Fibroblast of pulmonary artery (primary cell): ENCODE measurements at regions not wholly inside any gene's neighbourhood (a gene's known extent, or its start where the extent isn't known, plus 50 kb on each side); places are given as distances from the start of the nearest gene placed in this dataset.

Experiments used
- DNase-seq: peaks from one replicate; pipeline ENCODE4 v3.0.0-alpha.2; 2010; ENCODE audit warnings: low read depth
- H3K4me3 ChIP-seq: replicated peaks from 2 replicates; pipeline ENCODE4 v1.5.1; 2011; ENCODE audit warnings: low read depth, mild to moderate bottlenecking, control low read depth, low read length, moderate library complexity
- TF ChIP-seq, protein P1 (sequence below): IDR thresholded peaks from 2 replicates; pipeline ENCODE4 v1.5.1; 2011; ENCODE audit warnings: mild to moderate bottlenecking, control low read depth, low read length, inconsistent platforms; ENCODE audit errors: missing control alignments

DNA sequence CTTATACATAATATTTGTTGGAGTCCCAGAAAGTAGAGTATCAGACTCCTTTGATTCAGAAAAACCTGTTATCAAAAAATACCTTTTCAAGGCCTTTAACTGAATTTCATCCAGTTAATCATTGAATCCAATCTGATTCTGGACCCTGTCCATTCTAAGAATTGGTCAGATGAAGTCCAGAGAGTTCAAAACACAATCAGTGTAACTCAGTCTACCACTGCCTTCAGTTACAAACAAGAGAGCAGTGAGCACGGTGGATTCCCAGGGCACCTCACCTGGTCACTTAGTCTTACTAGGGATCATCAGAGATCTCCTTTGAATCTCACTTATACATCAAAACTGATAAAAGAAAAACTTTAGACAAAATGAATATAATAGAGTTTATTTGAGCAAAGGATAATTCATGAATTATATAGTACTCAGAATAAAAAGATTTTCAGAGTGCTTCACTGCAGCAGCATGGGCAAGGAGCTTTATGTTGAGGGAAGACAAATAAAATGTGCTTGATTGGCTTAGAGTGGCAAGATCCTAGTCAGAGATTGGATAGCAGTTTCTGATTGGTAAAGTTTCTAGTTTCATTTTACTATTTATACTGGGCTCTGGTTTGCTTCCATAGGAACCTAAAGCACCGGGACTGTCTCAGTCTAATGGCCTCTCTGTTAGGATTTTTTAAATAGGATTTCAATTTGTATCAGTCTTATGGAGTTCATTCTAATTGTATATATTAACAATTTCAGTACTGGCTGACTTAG is 474.9 kb upstream of the GOLIM4 start:
- no peak for DNase-seq
- TF ChIP-seq, protein P1, sequence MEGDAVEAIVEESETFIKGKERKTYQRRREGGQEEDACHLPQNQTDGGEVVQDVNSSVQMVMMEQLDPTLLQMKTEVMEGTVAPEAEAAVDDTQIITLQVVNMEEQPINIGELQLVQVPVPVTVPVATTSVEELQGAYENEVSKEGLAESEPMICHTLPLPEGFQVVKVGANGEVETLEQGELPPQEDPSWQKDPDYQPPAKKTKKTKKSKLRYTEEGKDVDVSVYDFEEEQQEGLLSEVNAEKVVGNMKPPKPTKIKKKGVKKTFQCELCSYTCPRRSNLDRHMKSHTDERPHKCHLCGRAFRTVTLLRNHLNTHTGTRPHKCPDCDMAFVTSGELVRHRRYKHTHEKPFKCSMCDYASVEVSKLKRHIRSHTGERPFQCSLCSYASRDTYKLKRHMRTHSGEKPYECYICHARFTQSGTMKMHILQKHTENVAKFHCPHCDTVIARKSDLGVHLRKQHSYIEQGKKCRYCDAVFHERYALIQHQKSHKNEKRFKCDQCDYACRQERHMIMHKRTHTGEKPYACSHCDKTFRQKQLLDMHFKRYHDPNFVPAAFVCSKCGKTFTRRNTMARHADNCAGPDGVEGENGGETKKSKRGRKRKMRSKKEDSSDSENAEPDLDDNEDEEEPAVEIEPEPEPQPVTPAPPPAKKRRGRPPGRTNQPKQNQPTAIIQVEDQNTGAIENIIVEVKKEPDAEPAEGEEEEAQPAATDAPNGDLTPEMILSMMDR, result no peak
- no peak overlapping the region for H3K4me3 ChIP-seq

DNA sequence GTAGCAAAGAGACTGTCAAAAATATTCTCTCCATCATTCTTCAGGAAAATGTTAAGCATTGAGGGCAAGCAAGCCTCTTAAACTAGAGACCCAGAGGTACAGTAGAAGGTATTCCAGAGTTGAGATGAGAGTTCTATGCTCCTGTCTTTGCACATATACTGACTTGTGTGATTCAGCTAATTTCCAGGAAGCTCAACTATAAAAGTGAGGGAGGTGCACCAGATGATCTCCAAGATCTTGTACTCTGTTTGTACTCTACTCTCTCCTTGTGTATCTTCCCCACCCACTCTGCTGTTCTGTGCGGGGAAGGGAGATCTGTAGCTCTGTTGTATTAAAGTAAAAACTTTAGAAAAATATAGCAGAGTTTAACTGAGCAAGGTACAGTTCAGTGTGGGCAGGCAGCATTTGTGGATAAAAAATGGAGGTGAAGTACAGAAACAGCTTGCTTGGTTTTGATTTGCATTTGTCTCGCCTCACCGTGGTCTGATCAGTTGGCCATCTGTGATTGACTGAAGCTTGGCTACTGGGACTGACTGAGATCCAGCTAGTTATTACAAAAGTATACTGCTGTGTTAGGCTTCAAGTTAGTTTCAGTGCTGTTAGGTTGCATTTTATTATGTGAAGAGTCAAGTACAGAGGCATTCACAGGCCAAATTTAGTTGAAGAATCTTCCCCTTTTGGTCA is 463.1 kb upstream of the GOLIM4 start:
- no peak overlapping the region for H3K4me3 ChIP-seq
- TF ChIP-seq, protein P1, result no peak
- no peak for DNase-seq

DNA sequence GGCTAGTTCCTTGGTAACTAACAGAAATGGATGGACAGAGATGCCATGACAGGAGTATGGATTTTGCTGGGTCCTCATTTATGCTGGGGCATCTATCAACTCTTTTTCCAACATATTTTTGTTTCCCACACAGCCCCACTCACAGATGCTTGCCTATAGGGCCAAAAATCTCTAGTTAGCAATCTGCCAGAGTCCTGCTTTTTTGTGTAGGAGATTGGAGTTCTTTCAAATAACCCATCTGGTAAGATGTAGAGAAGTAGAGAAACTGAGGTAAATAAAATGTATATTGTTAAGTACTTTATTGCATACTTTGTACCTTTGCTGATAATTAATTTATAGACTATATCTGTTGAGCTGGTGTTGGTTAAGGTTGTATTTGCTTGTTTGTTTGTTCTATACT is 456.5 kb upstream of the GOLIM4 start:
- no peak overlapping the region for H3K4me3 ChIP-seq
- DNase-seq, result no peak
- TF ChIP-seq, protein P1, result no peak

DNA sequence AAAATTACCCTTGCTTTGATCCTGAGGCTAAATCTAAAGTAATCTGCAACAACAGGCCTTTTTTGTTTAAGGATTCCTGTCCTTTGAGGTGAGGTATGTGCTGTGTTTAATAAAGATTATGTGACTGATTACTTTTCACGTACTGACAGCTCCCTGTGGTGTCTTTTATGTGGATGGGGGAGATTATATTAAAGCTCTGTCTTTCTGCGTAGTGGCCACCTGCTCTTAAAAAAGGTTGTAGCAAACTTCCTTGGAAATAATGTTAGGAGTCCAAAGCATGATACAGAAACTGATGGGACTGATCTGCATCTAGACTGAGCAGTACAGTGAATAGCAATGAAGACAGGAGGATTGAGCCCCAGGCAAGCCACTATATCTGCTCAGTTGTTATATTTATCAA is 453.0 kb upstream of the GOLIM4 start:
- DNase-seq, result no peak
- TF ChIP-seq, protein P1, result no peak
- H3K4me3 ChIP-seq, result no peak overlapping the region

DNA sequence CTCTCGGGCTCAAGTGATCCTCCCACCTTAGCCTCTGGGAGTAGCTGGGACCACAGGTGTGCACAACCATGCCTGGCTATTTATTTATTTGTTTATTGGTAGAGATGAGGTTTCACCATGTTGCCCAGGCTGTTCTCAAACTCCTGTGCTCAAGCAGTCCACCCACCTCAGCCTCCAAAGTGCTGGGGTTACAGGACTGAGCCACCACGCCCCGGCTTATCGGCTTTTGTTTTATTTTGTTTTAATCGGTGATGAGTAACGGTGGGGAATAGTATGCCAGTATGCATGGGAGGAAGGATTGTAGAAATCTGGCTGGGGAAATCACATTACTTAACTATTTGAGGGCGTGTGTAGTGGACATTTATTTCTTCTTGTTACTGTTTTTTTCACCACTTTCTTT is 451.0 kb upstream of the GOLIM4 start:
- no peak for DNase-seq
- H3K4me3 ChIP-seq, result no peak overlapping the region
- TF ChIP-seq, protein P1, result no peak

DNA sequence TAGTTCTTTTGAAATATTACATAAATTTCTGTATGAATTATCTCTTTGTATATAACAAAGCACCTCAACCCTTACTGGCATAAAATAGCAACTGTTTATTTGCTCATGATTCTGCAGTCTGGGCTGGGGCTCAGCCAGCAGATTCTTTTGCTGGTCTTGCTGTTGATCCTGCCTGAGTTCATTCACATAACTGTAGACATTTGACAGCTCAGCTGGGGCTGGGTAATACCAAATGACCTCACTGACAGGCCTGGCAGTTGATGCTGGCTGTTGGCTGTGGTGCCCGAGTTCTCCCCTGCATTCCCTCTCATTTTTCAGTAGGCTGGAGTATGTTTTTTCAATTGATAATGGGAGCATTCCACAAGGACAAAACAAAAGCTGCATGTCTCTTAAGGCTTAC is 449.9 kb upstream of the GOLIM4 start:
- no peak overlapping the region for H3K4me3 ChIP-seq
- DNase-seq, result peak; percentile 27
- TF ChIP-seq, protein P1, result no peak
